OCI-LY3 (cell line): ENCODE measurements at regions not wholly inside any gene's neighbourhood (a gene's known extent, or its start where the extent isn't known, plus 50 kb on each side); places are given as distances from the start of the nearest gene placed in this dataset.

Experiments
- H2AFZ ChIP-seq: fragments of 200-600, 300-600 bp; shearing (Covaris generic); 2 replicates; pipeline ENCODE4 v1.6.0; 2014; ENCODE audit warnings: antibody characterized with exemption, low read depth, low read length
- H3K27ac ChIP-seq: fragments of 200-600, 300-600 bp; sonication (generic); 2 replicates; pipeline ENCODE4 v1.5.1; 2014; ENCODE audit warnings: mild to moderate bottlenecking, low read length, moderate library complexity, mixed read lengths
- H3K27me3 ChIP-seq: fragments of 200-600, 300-600 bp; sonication (generic); 2 replicates; pipeline ENCODE4 v1.6.1; 2014; ENCODE audit warnings: low read depth, low read length, mixed read lengths
- H3K36me3 ChIP-seq: fragments of 200-600, 300-600 bp; sonication (generic); replicated peaks from 2 replicates; pipeline ENCODE3; 2014; ENCODE audit warnings: low read depth, low read length, mixed read lengths
- H3K4me1 ChIP-seq: fragments of 300-600, 200-600 bp; sonication (generic); 2 replicates; pipeline ENCODE4 v1.6.1; 2014; ENCODE audit warnings: low read length, mixed read lengths
- H3K4me2 ChIP-seq: fragments of 200-600, 300-600 bp; sonication (generic); 2 replicates; pipeline ENCODE4 v1.6.1; 2014; ENCODE audit warnings: low read length, mixed read lengths
- H3K4me3 ChIP-seq: fragments of 300-600, 200-600 bp; sonication (generic); 2 replicates; pipeline ENCODE4 v1.5.1; 2014; ENCODE audit warnings: antibody characterized with exemption, mild to moderate bottlenecking, low read length, moderate library complexity
- H3K79me2 ChIP-seq: fragments of 300-600, 200-600 bp; shearing (Covaris generic); 2 replicates; pipeline ENCODE4 v1.6.1; 2014; ENCODE audit warnings: mild to moderate bottlenecking, low read length, mixed read lengths
- H3K9ac ChIP-seq: fragments of 300-600, 200-600 bp; shearing (Covaris generic); 2 replicates; pipeline ENCODE4 v1.6.0; 2014; ENCODE audit warnings: mild to moderate bottlenecking, low read length, moderate library complexity
- H3K9me3 ChIP-seq: fragments of 200-600, 300-600 bp; shearing (Covaris generic); 2 replicates; pipeline ENCODE4 v1.6.1; 2014; ENCODE audit warnings: low read length, mixed read lengths; ENCODE audit not compliant: insufficient read depth
- H4K20me1 ChIP-seq: fragments of 200-600, 300-600 bp; sonication (generic); 2 replicates; pipeline ENCODE4 v1.6.1; 2016; ENCODE audit warnings: low read length, mixed read lengths; ENCODE audit not compliant: insufficient read depth
- EZH2phosphoT487 ChIP-seq: fragments of 200-600 bp; shearing (Covaris generic); IDR thresholded peaks from 2 replicates; pipeline ENCODE4 v1.6.1; 2018; ENCODE audit warnings: antibody characterized with exemption, mixed run types, low read depth
- TF ChIP-seq, protein P1 (sequence below): fragments of 200-600, 300-600 bp; sonication (generic); IDR thresholded peaks from 2 replicates; pipeline ENCODE4 v1.5.1; 2014; ENCODE audit warnings: antibody characterized with exemption, low read length, low read depth

GRCh38 chr16:47886631-47887415, 269.0 kb downstream of the ABCC12 start:
- Histone ChIP-seq H3K4me1 (no peaks in the 10 kb centered on the region), H3K27me3 (peaks cover 21% of the 10 kb centered on the region), H3K79me2 (no peaks in the 10 kb centered on the region), H3K36me3 (no peaks in the 10 kb centered on the region), H2AFZ (no peak overlapping the region), H3K9ac (no peak overlapping the region), H3K27ac (no peak overlapping the region), H3K4me3 (no peak overlapping the region), H3K9me3 (no peaks in the 10 kb centered on the region), H3K4me2 (no peak overlapping the region), H4K20me1 (no peaks in the 10 kb centered on the region)
- TF ChIP-seq EZH2phosphoT487, result no peak
- TF ChIP-seq, protein P1, sequence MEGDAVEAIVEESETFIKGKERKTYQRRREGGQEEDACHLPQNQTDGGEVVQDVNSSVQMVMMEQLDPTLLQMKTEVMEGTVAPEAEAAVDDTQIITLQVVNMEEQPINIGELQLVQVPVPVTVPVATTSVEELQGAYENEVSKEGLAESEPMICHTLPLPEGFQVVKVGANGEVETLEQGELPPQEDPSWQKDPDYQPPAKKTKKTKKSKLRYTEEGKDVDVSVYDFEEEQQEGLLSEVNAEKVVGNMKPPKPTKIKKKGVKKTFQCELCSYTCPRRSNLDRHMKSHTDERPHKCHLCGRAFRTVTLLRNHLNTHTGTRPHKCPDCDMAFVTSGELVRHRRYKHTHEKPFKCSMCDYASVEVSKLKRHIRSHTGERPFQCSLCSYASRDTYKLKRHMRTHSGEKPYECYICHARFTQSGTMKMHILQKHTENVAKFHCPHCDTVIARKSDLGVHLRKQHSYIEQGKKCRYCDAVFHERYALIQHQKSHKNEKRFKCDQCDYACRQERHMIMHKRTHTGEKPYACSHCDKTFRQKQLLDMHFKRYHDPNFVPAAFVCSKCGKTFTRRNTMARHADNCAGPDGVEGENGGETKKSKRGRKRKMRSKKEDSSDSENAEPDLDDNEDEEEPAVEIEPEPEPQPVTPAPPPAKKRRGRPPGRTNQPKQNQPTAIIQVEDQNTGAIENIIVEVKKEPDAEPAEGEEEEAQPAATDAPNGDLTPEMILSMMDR, result no peak

DNA sequence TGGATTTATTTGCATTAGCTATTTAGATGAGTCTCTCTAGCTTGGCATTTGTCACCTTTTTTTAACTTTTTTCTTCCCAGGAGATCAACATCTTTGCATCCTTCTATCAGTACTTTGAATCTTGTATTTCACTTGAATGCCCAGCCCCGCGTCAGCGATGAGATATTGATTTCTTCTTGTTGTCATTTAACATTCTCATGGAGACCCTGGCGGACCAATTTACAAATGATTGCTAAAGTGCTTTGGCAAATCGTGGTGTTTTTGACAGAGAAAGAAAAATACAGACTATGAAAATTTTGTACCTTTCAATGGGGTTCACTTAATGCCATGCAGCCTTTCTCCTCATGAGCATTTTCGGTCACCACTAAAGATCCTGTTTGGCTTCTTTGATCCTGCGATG, 269.7 kb downstream of the ABCC12 start:
- H3K27ac ChIP-seq, result no peak overlapping the region
- H3K4me3 ChIP-seq, result no peak overlapping the region
- no peaks in the 10 kb centered on the region for H4K20me1 ChIP-seq
- no peak overlapping the region for H3K4me2 ChIP-seq
- TF ChIP-seq, protein P1, result no peak
- no peak for TF ChIP-seq EZH2phosphoT487
- no peak overlapping the region for H3K9ac ChIP-seq
- H3K27me3 ChIP-seq, result peaks cover 19% of the 10 kb centered on the region
- no peaks in the 10 kb centered on the region for H3K4me1 ChIP-seq
- no peaks in the 10 kb centered on the region for H3K79me2 ChIP-seq
- H2AFZ ChIP-seq, result no peak overlapping the region
- H3K36me3 ChIP-seq, result no peaks in the 10 kb centered on the region
- no peaks in the 10 kb centered on the region for H3K9me3 ChIP-seq

GRCh38 chr16:47885489-47885888, 270.3 kb downstream of the ABCC12 start:
- Histone ChIP-seq H4K20me1 (no peaks in the 10 kb centered on the region), H3K9me3 (no peaks in the 10 kb centered on the region), H3K4me1 (no peaks in the 10 kb centered on the region), H3K27me3 (peaks cover 19% of the 10 kb centered on the region), H2AFZ (no peak overlapping the region), H3K4me3 (no peak overlapping the region), H3K9ac (no peak overlapping the region), H3K79me2 (no peaks in the 10 kb centered on the region), H3K27ac (no peak overlapping the region), H3K4me2 (no peak overlapping the region), H3K36me3 (no peaks in the 10 kb centered on the region)
- TF ChIP-seq EZH2phosphoT487, result no peak
- TF ChIP-seq, protein P1, result no peak

DNA sequence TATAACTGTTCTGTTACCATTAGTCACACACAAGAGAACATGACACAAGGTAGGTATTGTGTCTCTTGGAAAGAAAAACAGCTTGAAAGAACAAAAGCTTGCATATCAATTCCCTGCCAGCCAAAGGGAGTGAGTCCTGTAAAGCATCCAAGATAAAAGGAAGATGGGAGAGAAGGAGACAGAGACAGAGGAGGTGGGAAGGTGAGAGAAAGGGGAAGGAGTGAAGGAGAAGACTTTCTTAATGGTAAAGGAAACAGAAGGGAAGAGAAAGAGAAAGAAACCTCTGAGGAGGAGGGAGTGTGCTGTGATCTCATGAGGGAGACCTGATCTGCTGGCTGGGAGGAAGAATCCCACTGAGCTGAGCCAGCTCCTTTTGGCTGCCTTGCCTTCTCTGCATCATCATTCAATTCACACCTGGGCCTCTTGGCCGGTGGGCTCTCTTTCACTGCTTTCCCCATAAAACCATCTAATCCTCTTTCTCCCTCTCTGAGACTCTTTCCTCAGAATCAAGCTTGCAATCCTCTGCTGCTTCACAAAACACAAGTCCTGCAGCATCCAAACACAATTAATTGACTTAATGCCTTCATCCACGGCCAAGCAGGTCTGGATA, 271.6 kb downstream of the ABCC12 start:
- no peaks in the 10 kb centered on the region for H4K20me1 ChIP-seq
- H3K27me3 ChIP-seq, result peaks cover 19% of the 10 kb centered on the region
- H3K4me2 ChIP-seq, result no peak overlapping the region
- H2AFZ ChIP-seq, result no peak overlapping the region
- H3K79me2 ChIP-seq, result no peaks in the 10 kb centered on the region
- no peak for TF ChIP-seq EZH2phosphoT487
- TF ChIP-seq, protein P1, result no peak
- H3K9me3 ChIP-seq, result no peaks in the 10 kb centered on the region
- no peaks in the 10 kb centered on the region for H3K4me1 ChIP-seq
- no peak overlapping the region for H3K4me3 ChIP-seq
- H3K36me3 ChIP-seq, result no peaks in the 10 kb centered on the region
- H3K9ac ChIP-seq, result no peak overlapping the region
- H3K27ac ChIP-seq, result no peak overlapping the region
